ENCODE measurements at regions not wholly inside any gene's neighbourhood (a gene's known extent, or its start where the extent isn't known, plus 50 kb on each side); places are given as distances from the start of the nearest gene placed in this dataset.

DNA sequence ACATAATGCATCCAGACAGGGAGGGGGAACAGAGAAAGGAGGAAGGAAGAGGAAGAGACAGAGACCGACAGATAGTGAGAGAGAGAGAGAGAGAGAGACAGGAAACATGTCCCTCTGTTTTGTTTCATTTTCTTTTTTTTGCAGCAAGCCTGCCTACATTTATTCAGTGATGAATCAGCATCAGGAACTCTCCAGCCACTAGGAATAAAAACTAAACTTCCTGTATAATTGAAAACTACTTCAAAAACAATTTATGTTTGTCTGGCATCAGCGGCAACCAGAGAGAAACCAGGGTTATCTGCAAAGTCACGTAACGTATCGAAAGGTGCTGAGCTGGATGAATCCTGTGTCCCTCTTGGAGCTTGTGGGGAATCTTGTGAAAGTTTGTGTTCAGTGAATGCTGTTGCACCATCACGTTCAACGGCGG, 148.6 kb upstream of the SOX21 start:
- no peak for TF ChIP-seq EP300 (IDR thresholded peaks at IDR 0.05)
- TF ChIP-seq, protein P1, sequence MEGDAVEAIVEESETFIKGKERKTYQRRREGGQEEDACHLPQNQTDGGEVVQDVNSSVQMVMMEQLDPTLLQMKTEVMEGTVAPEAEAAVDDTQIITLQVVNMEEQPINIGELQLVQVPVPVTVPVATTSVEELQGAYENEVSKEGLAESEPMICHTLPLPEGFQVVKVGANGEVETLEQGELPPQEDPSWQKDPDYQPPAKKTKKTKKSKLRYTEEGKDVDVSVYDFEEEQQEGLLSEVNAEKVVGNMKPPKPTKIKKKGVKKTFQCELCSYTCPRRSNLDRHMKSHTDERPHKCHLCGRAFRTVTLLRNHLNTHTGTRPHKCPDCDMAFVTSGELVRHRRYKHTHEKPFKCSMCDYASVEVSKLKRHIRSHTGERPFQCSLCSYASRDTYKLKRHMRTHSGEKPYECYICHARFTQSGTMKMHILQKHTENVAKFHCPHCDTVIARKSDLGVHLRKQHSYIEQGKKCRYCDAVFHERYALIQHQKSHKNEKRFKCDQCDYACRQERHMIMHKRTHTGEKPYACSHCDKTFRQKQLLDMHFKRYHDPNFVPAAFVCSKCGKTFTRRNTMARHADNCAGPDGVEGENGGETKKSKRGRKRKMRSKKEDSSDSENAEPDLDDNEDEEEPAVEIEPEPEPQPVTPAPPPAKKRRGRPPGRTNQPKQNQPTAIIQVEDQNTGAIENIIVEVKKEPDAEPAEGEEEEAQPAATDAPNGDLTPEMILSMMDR (IDR thresholded peaks at IDR 0.05), result no peak
